HEK293T (cell line): ENCODE measurements at regions not wholly inside any gene's neighbourhood (a gene's known extent, or its start where the extent isn't known, plus 50 kb on each side); places are given as distances from the start of the nearest gene placed in this dataset.
"Not testable (repeated sequence)": the region's sequence is repeated elsewhere in the genome, so short reads cannot be mapped to it uniquely, and the experiment has no call there.

Source experiments
- CTCF ChIA-PET: fragments of 350-600 bp; formaldehyde crosslinking; extraction: SDS; loops from one replicate; lab custom pipeline; 2021; ENCODE audit warnings: antibody characterized with exemption, inconsistent platforms; lab: Yijun Ruan, JAX
- POLR2A ChIA-PET: fragments of 350-600 bp; formaldehyde crosslinking; extraction: SDS; loops from one replicate; lab custom pipeline; 2020; ENCODE audit warnings: antibody characterized with exemption, inconsistent platforms; lab: Yijun Ruan, JAX
- DNase-seq: peaks from one replicate; pipeline ENCODE4 v3.0.0; 2012; ENCODE audit warnings: mixed read lengths; ENCODE audit errors: extremely low spot score
- ARNT ChIP-seq: fragments of 450-650 bp; IDR thresholded peaks from 2 replicates; pipeline ENCODE4 v1.6.1; 2017; ENCODE audit warnings: mild to moderate bottlenecking
- BHLHE40 ChIP-seq: fragments of 450-650 bp; IDR thresholded peaks from 2 replicates; pipeline ENCODE4 v1.6.1; 2016; ENCODE audit warnings: mild to moderate bottlenecking, moderate library complexity, borderline replicate concordance
- CTBP1 ChIP-seq: fragments of 450-650 bp; IDR thresholded peaks from 2 replicates; pipeline ENCODE4 v1.6.1; 2016; ENCODE audit warnings: borderline replicate concordance
- ELF4 ChIP-seq: fragments of 450-650 bp; IDR thresholded peaks from 2 replicates; pipeline ENCODE4 v1.6.1; 2017; ENCODE audit warnings: antibody characterized with exemption
- FOXA1 ChIP-seq: fragments of 450-650 bp; IDR thresholded peaks from 2 replicates; pipeline ENCODE4 v1.6.1; 2016; ENCODE audit warnings: mild to moderate bottlenecking
- FOXK2 ChIP-seq: fragments of 450-650 bp; IDR thresholded peaks from 2 replicates; pipeline ENCODE4 v1.6.1; 2016; ENCODE audit warnings: mild to moderate bottlenecking
- FOXM1 ChIP-seq: fragments of 450-650 bp; IDR thresholded peaks from 2 replicates; pipeline ENCODE4 v1.6.1; 2017; ENCODE audit warnings: mild to moderate bottlenecking, borderline replicate concordance
- HDGF ChIP-seq: fragments of 450-650 bp; IDR thresholded peaks from 2 replicates; pipeline ENCODE4 v1.6.1; 2017; ENCODE audit warnings: antibody characterized with exemption, borderline replicate concordance
- L3MBTL2 ChIP-seq: fragments of 450-650 bp; conservative IDR thresholded peaks from 2 replicates; pipeline ENCODE4 v1.6.1; 2016; ENCODE audit warnings: mild to moderate bottlenecking
- LEF1 ChIP-seq: fragments of 450-650 bp; IDR thresholded peaks from 2 replicates; pipeline ENCODE4 v1.6.1; 2017; ENCODE audit warnings: mild to moderate bottlenecking, borderline replicate concordance
- NFRKB ChIP-seq: fragments of 450-650 bp; IDR thresholded peaks from 2 replicates; pipeline ENCODE4 v1.6.1; 2016; ENCODE audit warnings: mild to moderate bottlenecking, moderate library complexity
- SP1 ChIP-seq: fragments of 450-650 bp; IDR thresholded peaks from 2 replicates; pipeline ENCODE4 v1.6.1; 2017
- SUZ12 ChIP-seq: fragments of 450-650 bp; IDR thresholded peaks from 2 replicates; pipeline ENCODE4 v1.6.1; 2016; ENCODE audit warnings: mild to moderate bottlenecking
- TARDBP ChIP-seq: fragments of 450-650 bp; IDR thresholded peaks from 2 replicates; pipeline ENCODE4 v1.6.1; 2016
- ZNF384 ChIP-seq: fragments of 450-650 bp; IDR thresholded peaks from 2 replicates; pipeline ENCODE4 v1.6.1; 2016
- TF ChIP-seq, protein P1 (sequence below): fragments of 450-650 bp; IDR thresholded peaks from 2 replicates; pipeline ENCODE4 v1.6.1; 2016

DNA sequence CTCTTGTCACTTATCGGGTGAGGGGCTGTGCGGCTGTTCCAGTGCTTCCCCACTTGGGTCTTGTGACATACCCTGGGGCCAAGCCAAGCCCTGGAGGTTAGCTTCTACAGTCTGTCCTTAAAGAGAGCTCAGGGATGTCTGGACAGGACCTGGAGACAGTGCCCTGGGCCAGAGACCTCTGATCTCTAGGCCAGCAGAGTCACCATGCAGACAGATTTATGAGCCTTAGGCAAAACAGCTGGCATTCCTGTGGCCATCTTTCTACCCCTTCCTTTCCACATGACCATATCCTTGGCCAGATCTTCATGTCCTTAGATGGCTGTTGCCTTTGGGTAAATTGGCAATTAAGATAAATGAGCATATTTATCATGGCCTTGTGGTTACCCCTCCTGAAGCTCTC, 678.6 kb downstream of the MAFB start:
- ChIA-PET CTCF (no interaction called here), POLR2A (no interaction called here)
- no peak for DNase-seq
- TF ChIP-seq ZNF384 = no peak
- TF ChIP-seq ARNT = no peak
- TF ChIP-seq, protein P1, sequence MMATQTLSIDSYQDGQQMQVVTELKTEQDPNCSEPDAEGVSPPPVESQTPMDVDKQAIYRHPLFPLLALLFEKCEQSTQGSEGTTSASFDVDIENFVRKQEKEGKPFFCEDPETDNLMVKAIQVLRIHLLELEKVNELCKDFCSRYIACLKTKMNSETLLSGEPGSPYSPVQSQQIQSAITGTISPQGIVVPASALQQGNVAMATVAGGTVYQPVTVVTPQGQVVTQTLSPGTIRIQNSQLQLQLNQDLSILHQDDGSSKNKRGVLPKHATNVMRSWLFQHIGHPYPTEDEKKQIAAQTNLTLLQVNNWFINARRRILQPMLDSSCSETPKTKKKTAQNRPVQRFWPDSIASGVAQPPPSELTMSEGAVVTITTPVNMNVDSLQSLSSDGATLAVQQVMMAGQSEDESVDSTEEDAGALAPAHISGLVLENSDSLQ = no peak
- TF ChIP-seq FOXM1 = no peak
- TF ChIP-seq SP1 = no peak
- TF ChIP-seq L3MBTL2 = no peak
- TF ChIP-seq FOXA1 = no peak
- no peak for TF ChIP-seq NFRKB
- TF ChIP-seq ELF4 = no peak
- TF ChIP-seq CTBP1 = no peak
- TF ChIP-seq BHLHE40 = no peak
- TF ChIP-seq TARDBP = no peak
- no peak for TF ChIP-seq LEF1
- no peak for TF ChIP-seq HDGF
- TF ChIP-seq FOXK2 = no peak
- TF ChIP-seq SUZ12 = no peak

DNA sequence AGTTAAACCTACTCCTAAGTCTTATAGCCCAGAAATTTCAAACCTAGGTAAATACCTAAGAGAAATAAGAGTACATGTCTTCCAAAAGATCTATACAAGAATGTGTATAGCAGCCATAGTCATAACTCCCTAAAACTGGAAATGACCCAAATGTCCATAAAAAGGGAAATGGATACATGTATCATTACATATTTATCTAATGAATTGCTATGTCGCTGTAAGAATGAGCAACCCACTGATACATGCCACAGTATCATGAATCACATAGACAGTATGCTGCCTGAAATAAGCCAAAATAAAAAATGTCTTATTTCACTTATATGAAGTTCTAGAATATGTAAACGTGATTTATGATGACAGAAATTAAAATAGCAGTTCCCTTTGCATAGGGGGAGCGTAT, 679.5 kb downstream of the MAFB start:
- POLR2A ChIA-PET = no interaction called here
- no peak for TF ChIP-seq NFRKB
- no peak for TF ChIP-seq HDGF
- TF ChIP-seq, protein P1 = no peak
- no peak for TF ChIP-seq ELF4
- no peak for TF ChIP-seq ARNT
- no peak for TF ChIP-seq CTBP1
- CTCF ChIA-PET = no interaction called here
- no peak for DNase-seq

GRCh38 chr20:40008177-40008576, 680.9 kb downstream of the MAFB start:
- POLR2A ChIA-PET = no interaction called here
- no peak for DNase-seq
- TF ChIP-seq ELF4 = no peak
- TF ChIP-seq, protein P1 = no peak
- TF ChIP-seq ZNF384 = no peak
- no peak for TF ChIP-seq TARDBP
- TF ChIP-seq NFRKB = no peak
- CTCF ChIA-PET = no interaction called here

GRCh38 chr20:40006168-40006860, 682.7 kb downstream of the MAFB start:
- DNase-seq = no peak
- ChIA-PET POLR2A (no interaction called here), CTCF (no interaction called here)
- TF ChIP-seq L3MBTL2 = no peak
- TF ChIP-seq TARDBP = no peak
- no peak for TF ChIP-seq FOXK2
- no peak for TF ChIP-seq FOXA1
- TF ChIP-seq ARNT = no peak
- no peak for TF ChIP-seq ZNF384
- TF ChIP-seq, protein P1 = no peak
- no peak for TF ChIP-seq CTBP1
- TF ChIP-seq BHLHE40 = no peak
- TF ChIP-seq HDGF = no peak
- no peak for TF ChIP-seq ELF4
- no peak for TF ChIP-seq FOXM1
- no peak for TF ChIP-seq NFRKB
- TF ChIP-seq SP1 = no peak
- no peak for TF ChIP-seq SUZ12
- no peak for TF ChIP-seq LEF1

- DNase-seq, CTCF ChIA-PET, POLR2A ChIA-PET: not testable (repeated sequence)
Observed at GRCh38 chr20:40004092-40004491, 684.9 kb downstream of the MAFB start.

- no peak for TF ChIP-seq CTBP1
- TF ChIP-seq BHLHE40 = no peak
- TF ChIP-seq FOXK2 = no peak
- no peak for TF ChIP-seq ARNT
- no peak for TF ChIP-seq FOXM1
- no peak for TF ChIP-seq TARDBP
- no peak for TF ChIP-seq LEF1
- no peak for TF ChIP-seq HDGF
- TF ChIP-seq ELF4 = no peak
- TF ChIP-seq SP1 = no peak
- no peak for TF ChIP-seq ZNF384
- TF ChIP-seq SUZ12 = no peak
- no peak for TF ChIP-seq FOXA1
- no peak for TF ChIP-seq NFRKB
- no peak for TF ChIP-seq L3MBTL2
- TF ChIP-seq, protein P1 = no peak
- DNase-seq = no peak
- POLR2A ChIA-PET = no interaction called here
- CTCF ChIA-PET = no interaction called here
Observed at GRCh38 chr20:39993742-39994141, 695.3 kb downstream of the MAFB start.
